SK-N-SH (cell line): ENCODE measurements at regions not wholly inside any gene's neighbourhood (a gene's known extent, or its start where the extent isn't known, plus 50 kb on each side); places are given as distances from the start of the nearest gene placed in this dataset.
A peak's percentile ranks its signal among the peaks of the same experiment; 100 is the strongest.

Experiments
- CTCF ChIA-PET: fragments of 300-600, 350-600 bp; formaldehyde crosslinking; extraction: SDS; loops from one replicate; lab custom pipeline; 2021; lab: Yijun Ruan, JAX
- POLR2A ChIA-PET: fragments of 350-600 bp; sonication (Branson Sonifier 250); formaldehyde crosslinking; extraction: SDS; loops from one replicate; lab custom pipeline; 2020; ENCODE audit warnings: antibody characterized with exemption, inconsistent platforms; lab: Yijun Ruan, JAX
- DNase-seq: peaks from one replicate; pipeline ENCODE4 v3.0.0; 2012
- H2AFZ ChIP-seq: fragments of 200-600 bp; sonication (generic); 2 replicates; pipeline ENCODE4 v1.8.1; 2016; ENCODE audit warnings: antibody characterized with exemption, mild to moderate bottlenecking, low read depth
- H3F3A ChIP-seq: fragments of 200-600 bp; sonication (generic); replicated peaks from 2 replicates; pipeline ENCODE3; 2016; ENCODE audit warnings: antibody characterized with exemption, mild to moderate bottlenecking; ENCODE audit not compliant: insufficient read depth
- H3K27ac ChIP-seq, 2 experiments: fragments of 200-500 bp in 1 of 2; fragments of 200-600 bp in 1 of 2; sonication (Bioruptor generic) in 1 of 2; sonication (generic), shearing (Covaris generic) in 1 of 2; 2 replicates each; pipeline versions ENCODE4 v1.5.1 to v1.6.1; 2014 to 2016; ENCODE audit warnings: low read depth in 2 of 2, inconsistent platforms in 1 of 2, low read length in 1 of 2, mild to moderate bottlenecking in 1 of 2, mixed read lengths in 1 of 2
- H3K27me3 ChIP-seq: fragments of 200-600 bp; sonication (generic), shearing (Covaris generic); 2 replicates; pipeline ENCODE4 v1.6.1; 2016; ENCODE audit warnings: mixed run types; ENCODE audit not compliant: insufficient read depth
- H3K36me3 ChIP-seq, 2 experiments: fragments of 200-500 bp in 1 of 2; fragments of 200-600 bp in 1 of 2; sonication (Bioruptor generic) in 1 of 2; sonication (generic) in 1 of 2; replicated peaks in 1 of 2; 2 replicates each; pipeline versions ENCODE3 to v1.5.1; 2014 to 2016; ENCODE audit warnings: low read length in 1 of 2, mild to moderate bottlenecking in 1 of 2; ENCODE audit not compliant: insufficient read depth in 2 of 2, control insufficient read depth in 1 of 2
- H3K4me1 ChIP-seq, 2 experiments: fragments of 200-500 bp in 1 of 2; fragments of 200-600 bp in 1 of 2; sonication (Bioruptor generic) in 1 of 2; sonication (generic), shearing (Covaris generic) in 1 of 2; 2 replicates each; pipeline versions ENCODE4 v1.5.1 to v1.6.1; 2014 to 2016; ENCODE audit warnings: low read depth in 1 of 2, low read length in 1 of 2, mixed run types in 1 of 2; ENCODE audit not compliant: insufficient read depth in 2 of 2, control insufficient read depth in 1 of 2
- H3K4me2 ChIP-seq: fragments of 200-600 bp; sonication (generic), shearing (Covaris generic); 2 replicates; pipeline ENCODE4 v1.6.1; 2017; ENCODE audit warnings: mixed run types
- H3K4me3 ChIP-seq, 2 experiments: fragments of 200-500 bp in 1 of 2; fragments of 200-600 bp in 1 of 2; sonication (Bioruptor generic) in 1 of 2; sonication (generic), shearing (Covaris generic) in 1 of 2; 2 replicates each; pipeline versions ENCODE4 v1.5.1 to v1.8.1; 2014 to 2016; ENCODE audit warnings: low read depth in 2 of 2, inconsistent platforms in 1 of 2, low read length in 1 of 2, mild to moderate bottlenecking in 1 of 2, mixed read lengths in 1 of 2, moderate library complexity in 1 of 2
- H3K79me2 ChIP-seq: fragments of 200-600 bp; sonication (generic); 2 replicates; pipeline ENCODE4 v1.8.1; 2017; ENCODE audit warnings: mild to moderate bottlenecking; ENCODE audit not compliant: insufficient read depth
- H3K9ac ChIP-seq: fragments of 200-600 bp; sonication (generic); 2 replicates; pipeline ENCODE4 v1.6.1; 2017; ENCODE audit warnings: mixed run types
- H3K9me2 ChIP-seq: fragments of 200-600 bp; sonication (generic); 2 replicates; pipeline ENCODE4 v1.6.1; 2017; ENCODE audit warnings: mixed run types
- H3K9me3 ChIP-seq: fragments of 200-600 bp; sonication (generic); 2 replicates; pipeline ENCODE4 v1.6.1; 2017; ENCODE audit warnings: mixed run types, mild to moderate bottlenecking, moderate library complexity
- H4K20me1 ChIP-seq: fragments of 200-600 bp; sonication (generic); 2 replicates; pipeline ENCODE4 v1.6.1; 2017; ENCODE audit warnings: mild to moderate bottlenecking, mixed run types; ENCODE audit not compliant: insufficient read depth
- ELF1 ChIP-seq: IDR thresholded peaks from 2 replicates; pipeline ENCODE4 v1.4.0; 2012
- EP300 ChIP-seq, 2 experiments: IDR thresholded peaks; 2 replicates each; pipeline versions ENCODE4 v1.4.0 to v1.6.1; 2012; ENCODE audit warnings: borderline replicate concordance in 1 of 2, low read depth in 1 of 2, low read length in 1 of 2
- EZH2phosphoT487 ChIP-seq: fragments of 200-600 bp; sonication (generic); IDR thresholded peaks from 2 replicates; pipeline ENCODE4 v1.6.1; 2017; ENCODE audit warnings: low read depth, mixed run types, mild to moderate bottlenecking, antibody characterized with exemption, moderate library complexity, borderline replicate concordance
- FOSL2 ChIP-seq: IDR thresholded peaks from 2 replicates; pipeline ENCODE4 v1.4.0; 2012; ENCODE audit warnings: low read depth, mild to moderate bottlenecking, moderate library complexity, borderline replicate concordance
- GATA2 ChIP-seq: sonication (generic); formaldehyde crosslinking; IDR thresholded peaks from 2 replicates; pipeline ENCODE4 v1.5.0; 2020; ENCODE audit warnings: mild to moderate bottlenecking, missing genetic modification reagents
- JUND ChIP-seq: IDR thresholded peaks from 2 replicates; pipeline ENCODE4 v1.4.0; 2012
- MEF2A ChIP-seq: IDR thresholded peaks from 2 replicates; pipeline ENCODE4 v1.4.0; 2012; ENCODE audit warnings: low read depth, borderline replicate concordance
- RCOR1 ChIP-seq: fragments of 150-350 bp; IDR thresholded peaks from 2 replicates; pipeline ENCODE4 v1.6.1; 2017; ENCODE audit warnings: antibody characterized with exemption, low read length
- REST ChIP-seq: IDR thresholded peaks from 2 replicates; pipeline ENCODE4 v1.6.1; 2012; ENCODE audit warnings: mild to moderate bottlenecking, low read depth, low read length, moderate library complexity
- RXRA ChIP-seq: IDR thresholded peaks from 2 replicates; pipeline ENCODE4 v1.4.0; 2012; ENCODE audit warnings: low read depth, mild to moderate bottlenecking, borderline replicate concordance
- SIN3A ChIP-seq: IDR thresholded peaks from 2 replicates; pipeline ENCODE4 v1.6.1; 2012; ENCODE audit warnings: low read depth, mild to moderate bottlenecking, low read length, moderate library complexity, borderline replicate concordance
- SMC3 ChIP-seq: IDR thresholded peaks from 2 replicates; pipeline ENCODE4 v1.6.1; 2012; ENCODE audit warnings: low read depth, low read length, improper control_type of control experiment
- TAF1 ChIP-seq: IDR thresholded peaks from 2 replicates; pipeline ENCODE4 v1.6.1; 2012; ENCODE audit warnings: low read depth, mild to moderate bottlenecking, low read length, moderate library complexity, borderline replicate concordance
- WGBS: methylation state at CpG from one replicate; pipeline ENCODE4 v1.1.6; 2017; ENCODE audit warnings: low lambda C conversion rate; 5-methylcytosine and 5-hydroxymethylcytosine counted together

- Histone ChIP-seq H3K79me2 (no peaks in the 10 kb centered on the region), H2AFZ (no peak overlapping the region), H3K9me2 (no peaks in the 10 kb centered on the region), H3K4me2 (no peak overlapping the region), H3K9me3 (no peaks in the 10 kb centered on the region), H3F3A (no peaks in the 10 kb centered on the region), H3K27me3 (no peaks in the 10 kb centered on the region), H3K4me1 (peaks cover 0 to 14% of the 10 kb centered on the region in 2 experiments; a peak in 1 of 4 replicates), H3K4me3 (no peak overlapping the region), H3K36me3 (no peaks in the 10 kb centered on the region), H3K9ac (no peak overlapping the region), H3K27ac (peak overlapping the region in 1 of 2 experiments; percentile 39; a peak in 2 of 4 replicates), H4K20me1 (no peaks in the 10 kb centered on the region)
- WGBS: 31% methylated on average over 7 of the region's 7 CpGs
- POLR2A ChIA-PET: no interaction called here
- TF ChIP-seq EP300 (IDR thresholded peaks at IDR 0.05; ENCODE audit: borderline replicate concordance in 1 of 2, low read depth in 1 of 2, low read length in 1 of 2) (peak in 1 of 2 experiments; percentile 41; a peak in 1 of 4 replicates), GATA2 (CRISPR knock-in tag) (peak; percentile 9; the same call in 1 of the 2 replicates), JUND (no peak), RCOR1 (0 out of 2 replicates have a peak, but pooled peaks have one; percentile 41)
- CTCF ChIA-PET: interaction anchor here (1.0 to 1.2 kb wide), 2 partner anchors 40 to 155 kb away, joined by 3 read pairs; no protein-coding TSS in a partner anchor
- peak; percentile 63 for DNase-seq
Measured at GRCh38 chr1:30225357-30225756, 498.0 kb downstream of the MATN1 start.

GRCh38 chr1:30219675-30220074, 503.7 kb downstream of the MATN1 start:
- no peaks in the 10 kb centered on the region for H3K36me3 ChIP-seq
- H3K4me3 ChIP-seq: no peak overlapping the region
- no peak for TF ChIP-seq REST
- no peak for TF ChIP-seq EZH2phosphoT487
- no peak for TF ChIP-seq TAF1
- TF ChIP-seq ELF1: no peak
- TF ChIP-seq FOSL2: no peak
- TF ChIP-seq MEF2A: no peak
- no peak for TF ChIP-seq SIN3A
- TF ChIP-seq EP300 (IDR thresholded peaks at IDR 0.05; ENCODE audit: borderline replicate concordance in 1 of 2, low read depth in 1 of 2, low read length in 1 of 2): no peak
- no peak for TF ChIP-seq SMC3
- TF ChIP-seq RXRA: no peak
- H3K9me3 ChIP-seq: no peaks in the 10 kb centered on the region
- no peak overlapping the region for H3K9ac ChIP-seq
- peaks cover 5% of the 10 kb centered on the region for H3F3A ChIP-seq
- H2AFZ ChIP-seq: no peak overlapping the region
- no peak for DNase-seq
- H3K27ac ChIP-seq: no peak overlapping the region
- H3K27me3 ChIP-seq: no peaks in the 10 kb centered on the region
- no peaks in the 10 kb centered on the region; a peak in 1 of 4 replicates for H3K4me1 ChIP-seq
- ChIA-PET CTCF (interaction anchor here (1.4 to 1.7 kb wide), 2 partner anchors 13 to 160 kb away, joined by 3 to 4 read pairs; no protein-coding TSS in a partner anchor), POLR2A (no interaction called here)
- WGBS: 28% methylated on average over 4 of the region's 4 CpGs
- H3K9me2 ChIP-seq: no peaks in the 10 kb centered on the region
- no peak overlapping the region for H3K4me2 ChIP-seq
- H4K20me1 ChIP-seq: no peaks in the 10 kb centered on the region
- H3K79me2 ChIP-seq: no peaks in the 10 kb centered on the region
